T-cell (primary cell): ENCODE measurements at regions not wholly inside any gene's neighbourhood (a gene's known extent, or its start where the extent isn't known, plus 50 kb on each side); places are given as distances from the start of the nearest gene placed in this dataset.
"Not testable (repeated sequence)": the region's sequence is repeated elsewhere in the genome, so short reads cannot be mapped to it uniquely, and the experiment has no call there.

Experiments
- ATAC-seq, 4 experiments: fragments of 200-7000 bp in 3 of 4; fragments of 150-1000 bp in 1 of 4; cut with Tn5 transposase; replicated peaks in 1 of 4; 1 replicate in 3 of 4; 2 replicates in 1 of 4; pipeline ENCODE4 v1.10.0; 2021; ENCODE audit warnings: moderate library complexity in 3 of 4, mild to moderate bottlenecking in 2 of 4, moderate number of reproducible peaks in 1 of 4
- CTCF ChIA-PET, 2 donors: fragments of 300-600 bp; sonication (Branson Sonifier 250); formaldehyde crosslinking; loops; one replicate each; lab custom pipeline; 2022; ENCODE audit warnings: antibody characterized with exemption in 2 of 2; lab: Charles Lee
- POLR2A ChIA-PET, 2 donors: fragments of 300-600 bp; sonication (Branson Sonifier 250); formaldehyde crosslinking; loops; one replicate each; lab custom pipeline; 2022; ENCODE audit warnings: antibody characterized with exemption in 2 of 2; lab: Charles Lee
- DNase-seq, 35 experiments: peaks; one replicate each; pipeline versions ENCODE4 v3.0.0 to v3.0.0-alpha.2; 2013 to 2023
- H3K27ac ChIP-seq: one replicate; pipeline ENCODE4 v1.5.1; 2013; ENCODE audit warnings: low read length
- H3K27me3 ChIP-seq, 2 experiments: replicated peaks in 1 of 2; 1 replicate in 1 of 2; 2 replicates in 1 of 2; pipeline versions ENCODE4 v1.6.1 to v1.7.0; 2013; ENCODE audit warnings: low read length in 1 of 2, mixed read lengths in 1 of 2; ENCODE audit not compliant: control insufficient read depth in 2 of 2, insufficient read depth in 2 of 2; ENCODE audit errors: extremely low read depth in 1 of 2
- H3K36me3 ChIP-seq, 2 donors: 1 replicate in 1 of 2; 2 replicates in 1 of 2; pipeline versions ENCODE4 v1.6.1 to v1.7.0; 2013; ENCODE audit warnings: low read length in 1 of 2; ENCODE audit not compliant: control insufficient read depth in 2 of 2, insufficient read depth in 1 of 2; ENCODE audit errors: extremely low read depth in 1 of 2
- H3K4me1 ChIP-seq, 2 experiments: 1 replicate in 1 of 2; 2 replicates in 1 of 2; pipeline versions ENCODE4 v1.6.1 to v1.7.0; 2013; ENCODE audit warnings: low read length in 2 of 2, mixed read lengths in 1 of 2; ENCODE audit not compliant: insufficient read depth in 2 of 2, control insufficient read depth in 1 of 2; ENCODE audit errors: extremely low read depth in 1 of 2
- H3K4me3 ChIP-seq, 2 donors: 1 replicate in 1 of 2; 2 replicates in 1 of 2; pipeline versions ENCODE4 v1.5.1 to v1.7.0; 2013; ENCODE audit warnings: mild to moderate bottlenecking in 2 of 2, low read length in 1 of 2, moderate library complexity in 1 of 2; ENCODE audit not compliant: control insufficient read depth in 1 of 2; ENCODE audit errors: extremely low read depth in 1 of 2
- H3K9me3 ChIP-seq: 2 replicates; pipeline ENCODE4 v1.7.0; 2013
- H3K27ac Mint-ChIP-seq, 2 donors: one replicate each; pipeline ENCODE4 v1.8.0; 2020 to 2021; ENCODE audit warnings: mild to moderate bottlenecking in 2 of 2, mixed read lengths in 2 of 2
- H3K27me3 Mint-ChIP-seq, 2 donors: one replicate each; pipeline ENCODE4 v1.8.0; 2021 to 2022; ENCODE audit warnings: mixed read lengths in 2 of 2
- H3K36me3 Mint-ChIP-seq: one replicate; pipeline ENCODE4 v1.8.0; 2021; ENCODE audit warnings: mixed read lengths
- H3K4me1 Mint-ChIP-seq, 3 donors: one replicate each; pipeline ENCODE4 v1.8.0; 2020 to 2022; ENCODE audit warnings: mixed read lengths in 3 of 3, mild to moderate bottlenecking in 1 of 3
- H3K4me3 Mint-ChIP-seq, 3 donors: one replicate each; pipeline ENCODE4 v1.8.0; 2020 to 2022; ENCODE audit warnings: mild to moderate bottlenecking in 3 of 3, mixed read lengths in 3 of 3, moderate library complexity in 3 of 3
- H3K9me3 Mint-ChIP-seq, 3 donors: one replicate each; pipeline ENCODE4 v1.8.0; 2020 to 2022; ENCODE audit warnings: mixed read lengths in 3 of 3
- WGBS: methylation state at CpG from one replicate; pipeline ENCODE4 v1.1.5; 2013; ENCODE audit warnings: missing lambda C conversion rate; ENCODE audit not compliant: insufficient coverage; 5-methylcytosine and 5-hydroxymethylcytosine counted together

DNA sequence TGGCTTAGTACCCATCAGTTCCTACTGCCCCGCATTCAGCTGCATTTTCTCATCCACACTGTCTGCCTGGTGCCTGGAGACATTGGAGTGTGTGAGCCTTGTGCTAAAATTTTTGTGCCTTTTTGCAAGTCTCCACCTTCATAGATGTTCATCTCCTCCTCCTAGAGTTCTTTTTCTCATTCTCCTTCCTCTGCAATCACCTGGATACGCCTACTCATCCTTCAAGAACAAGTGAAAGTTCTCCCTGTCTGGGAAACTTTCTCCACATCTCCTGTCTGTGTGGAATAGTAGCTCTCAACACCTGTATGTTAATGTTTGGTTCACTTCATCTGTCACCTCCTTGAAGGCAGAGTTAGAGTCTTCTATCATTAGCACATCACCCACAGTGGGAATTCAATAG lies 125.7 kb upstream of the FBXL17 start:
- Mint-ChIP-seq H3K4me1 (no peaks in the 10 kb centered on the region), H3K27ac (peak overlapping the region in 1 of 2 donors; percentile 41), H3K27me3 (peaks cover 10 to 28% of the 10 kb centered on the region in 2 donors), H3K4me3 (no peak overlapping the region), H3K9me3 (no peaks in the 10 kb centered on the region), H3K36me3 (no peaks in the 10 kb centered on the region)
- no CpG with 5 or more reads among the region's 2 CpGs for WGBS
- Histone ChIP-seq H3K4me3 (no peak overlapping the region), H3K27me3 (no peaks in the 10 kb centered on the region), H3K36me3 (no peaks in the 10 kb centered on the region), H3K4me1 (no peaks in the 10 kb centered on the region), H3K27ac (no peak overlapping the region), H3K9me3 (no peaks in the 10 kb centered on the region)
- POLR2A ChIA-PET, result no interaction called here
- ATAC-seq (no peak), DNase-seq (no peak)
- CTCF ChIA-PET, result no interaction called here

- CTCF ChIA-PET, result no interaction called here
- no CpG with 5 or more reads among the region's 2 CpGs for WGBS
- peaks cover 8 to 16% of the 10 kb centered on the region in 2 donors for H3K27me3 Mint-ChIP-seq
- peaks cover 0 to 3% of the 10 kb centered on the region in 2 experiments for H3K27me3 ChIP-seq
- no peak overlapping the region for H3K4me3 ChIP-seq
- no peak overlapping the region for H3K27ac ChIP-seq
- no peak overlapping the region for H3K4me3 Mint-ChIP-seq
- H3K36me3 ChIP-seq, result no peaks in the 10 kb centered on the region
- H3K9me3 ChIP-seq, result no peaks in the 10 kb centered on the region
- DNase-seq, result no peak
- H3K9me3 Mint-ChIP-seq, result peaks cover 0 to 5% (median 5%) of the 10 kb centered on the region in 3 donors
- no peak for ATAC-seq
- no peaks in the 10 kb centered on the region for H3K4me1 Mint-ChIP-seq
- no peaks in the 10 kb centered on the region for H3K4me1 ChIP-seq
- H3K36me3 Mint-ChIP-seq, result no peaks in the 10 kb centered on the region
- POLR2A ChIA-PET, result no interaction called here
- no peak overlapping the region for H3K27ac Mint-ChIP-seq
These were observed 123.7 kb upstream of the FBXL17 start for GRCh38 chr5:108505608-108506007.

DNA sequence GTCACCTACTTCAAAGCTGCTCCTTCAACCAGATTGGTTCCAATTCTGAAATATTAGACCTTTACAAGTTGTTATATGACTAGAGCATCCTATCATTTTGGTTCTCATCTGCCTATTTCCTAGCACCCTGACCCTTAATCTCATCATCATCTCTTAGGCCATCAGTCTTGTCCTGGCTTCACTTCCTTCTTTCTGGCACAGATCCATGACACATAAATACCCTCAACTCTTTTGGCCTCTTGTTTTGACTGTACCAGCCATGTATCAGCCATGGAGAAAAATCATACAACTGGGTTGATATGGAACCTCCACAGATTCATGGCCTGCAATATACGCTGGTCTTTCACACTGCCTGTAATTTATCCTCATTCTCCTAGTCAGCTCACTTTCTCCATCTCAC lies 123.1 kb upstream of the FBXL17 start:
- Histone ChIP-seq H3K27me3 (peaks cover 0 to 4% of the 10 kb centered on the region in 2 experiments), H3K4me1 (no peaks in the 10 kb centered on the region), H3K27ac (no peak overlapping the region), H3K36me3 (no peaks in the 10 kb centered on the region), H3K4me3 (no peak overlapping the region), H3K9me3 (no peaks in the 10 kb centered on the region)
- H3K27me3 Mint-ChIP-seq, result peaks cover 8 to 14% of the 10 kb centered on the region in 2 donors
- H3K36me3 Mint-ChIP-seq, result no peaks in the 10 kb centered on the region
- DNase-seq (no peak), ATAC-seq (no peak)
- POLR2A ChIA-PET, result no interaction called here
- H3K4me3 Mint-ChIP-seq, result no peak overlapping the region
- H3K9me3 Mint-ChIP-seq, result peaks cover 1 to 6% (median 6%) of the 10 kb centered on the region in 3 donors
- CTCF ChIA-PET, result no interaction called here
- H3K4me1 Mint-ChIP-seq, result no peaks in the 10 kb centered on the region
- H3K27ac Mint-ChIP-seq, result no peak overlapping the region
- 43% methylated on average over 1 of the region's 1 CpG for WGBS

GRCh38 chr5:108503986-108504385 lies 122.1 kb upstream of the FBXL17 start:
- CTCF ChIA-PET, result no interaction called here
- no peak for ATAC-seq
- Histone ChIP-seq H3K9me3 (no peaks in the 10 kb centered on the region), H3K36me3 (no peaks in the 10 kb centered on the region), H3K4me1 (no peaks in the 10 kb centered on the region), H3K27me3 (peaks cover 0 to 4% of the 10 kb centered on the region in 2 experiments), H3K4me3 (no peak overlapping the region), H3K27ac (no peak overlapping the region)
- peaks cover 8 to 14% of the 10 kb centered on the region in 2 donors for H3K27me3 Mint-ChIP-seq
- no peak for DNase-seq
- WGBS, result 79% methylated on average over 2 of the region's 2 CpGs
- H3K4me3 Mint-ChIP-seq, result no peak overlapping the region
- H3K4me1 Mint-ChIP-seq, result no peaks in the 10 kb centered on the region
- no peak overlapping the region for H3K27ac Mint-ChIP-seq
- POLR2A ChIA-PET, result no interaction called here
- no peaks in the 10 kb centered on the region for H3K36me3 Mint-ChIP-seq
- H3K9me3 Mint-ChIP-seq, result peaks cover 11 to 14% (median 12%) of the 10 kb centered on the region in 3 donors

- CTCF ChIA-PET, H3K36me3 Mint-ChIP-seq, H3K27ac Mint-ChIP-seq, H3K4me1 ChIP-seq, H3K4me1 Mint-ChIP-seq, H3K4me3 ChIP-seq, H3K27me3 ChIP-seq, H3K27ac ChIP-seq, H3K27me3 Mint-ChIP-seq, H3K4me3 Mint-ChIP-seq, ATAC-seq, DNase-seq, POLR2A ChIA-PET, H3K36me3 ChIP-seq, H3K9me3 ChIP-seq: not testable (repeated sequence)
- no CpG with 5 or more reads among the region's 3 CpGs for WGBS
- H3K9me3 Mint-ChIP-seq, result peaks cover 7 to 16% (median 9%) of the 10 kb centered on the region in 3 donors
These were observed 113.7 kb upstream of the FBXL17 start for GRCh38 chr5:108495615-108496014.

DNA sequence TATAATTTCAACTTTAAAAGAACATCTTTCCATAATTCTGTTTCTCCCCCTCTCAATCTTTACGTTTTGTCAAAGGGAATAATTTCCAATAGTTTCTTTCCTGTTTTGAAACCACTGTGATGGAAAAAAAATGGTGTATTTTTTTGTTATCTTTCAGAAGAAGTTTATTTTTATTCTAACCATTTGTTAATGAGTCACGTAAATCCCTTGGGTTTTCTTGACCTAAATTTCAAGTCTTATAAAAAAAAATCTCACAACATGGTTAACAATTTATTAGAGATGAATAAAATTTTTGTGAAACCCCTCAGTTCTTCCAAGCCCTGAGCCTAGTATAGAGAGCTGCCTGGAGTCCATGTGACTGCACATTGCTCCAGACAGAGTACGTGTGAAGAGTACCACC lies 106.1 kb upstream of the FBXL17 start:
- Mint-ChIP-seq H3K9me3 (peaks cover 0 to 10% (median 8%) of the 10 kb centered on the region in 3 donors), H3K4me1 (no peaks in the 10 kb centered on the region), H3K36me3 (no peaks in the 10 kb centered on the region), H3K4me3 (no peak overlapping the region), H3K27me3 (peaks cover 23% of the 10 kb centered on the region in 2 donors), H3K27ac (no peak overlapping the region)
- Histone ChIP-seq H3K36me3 (no peaks in the 10 kb centered on the region), H3K27ac (no peak overlapping the region), H3K4me1 (no peaks in the 10 kb centered on the region), H3K4me3 (no peak overlapping the region), H3K9me3 (no peaks in the 10 kb centered on the region), H3K27me3 (no peaks in the 10 kb centered on the region)
- ATAC-seq (no peak), DNase-seq (no peak)
- ChIA-PET CTCF (no interaction called here), POLR2A (no interaction called here)
- 89% methylated on average over 1 of the region's 3 CpGs for WGBS

- H3K4me1 ChIP-seq, result no peaks in the 10 kb centered on the region
- H3K27me3 ChIP-seq, result no peaks in the 10 kb centered on the region
- Mint-ChIP-seq H3K36me3 (no peaks in the 10 kb centered on the region), H3K27me3 (peaks cover 17 to 19% of the 10 kb centered on the region in 2 donors), H3K4me1 (no peaks in the 10 kb centered on the region), H3K9me3 (no peaks in the 10 kb centered on the region), H3K27ac (no peak overlapping the region), H3K4me3 (no peak overlapping the region)
- ChIA-PET CTCF (no interaction called here), POLR2A (no interaction called here)
- no peak overlapping the region for H3K27ac ChIP-seq
- H3K4me3 ChIP-seq, result no peak overlapping the region
- no peaks in the 10 kb centered on the region for H3K9me3 ChIP-seq
- no peaks in the 10 kb centered on the region for H3K36me3 ChIP-seq
- ATAC-seq (no peak), DNase-seq (no peak)
- no CpG with 5 or more reads among the region's 3 CpGs for WGBS
These were observed 102.1 kb upstream of the FBXL17 start for GRCh38 chr5:108484035-108484434.
